H1 (cell line): ENCODE measurements at regions not wholly inside any gene's neighbourhood (a gene's known extent, or its start where the extent isn't known, plus 50 kb on each side); places are given as distances from the start of the nearest gene placed in this dataset.

ENCODE experiments used
- CTCF ChIA-PET: fragments of 300-600 bp; sonication (Branson Sonifier 250); formaldehyde crosslinking; loops from one replicate; lab custom pipeline; 2021; ENCODE audit not compliant: partially characterized antibody; lab: Charles Lee
- POLR2A ChIA-PET: fragments of 300-600 bp; sonication (Branson Sonifier 250); formaldehyde crosslinking; loops from one replicate; lab custom pipeline; 2021; ENCODE audit warnings: inconsistent platforms; ENCODE audit not compliant: partially characterized antibody; lab: Charles Lee
- DNase-seq, 2 experiments: peaks; one replicate each; pipeline versions ENCODE4 v3.0.0 to v3.0.0-alpha.2; 2010 to 2022; ENCODE audit warnings: low spot score in 2 of 2, low read depth in 1 of 2, mixed read lengths in 1 of 2
- FAIRE-seq: peaks from 2 replicates; lab custom pipeline; 2011; peaks lifted over from hg19 to GRCh38; lab: Jason Lieb, UNC
- H2AFZ ChIP-seq: 2 replicates; pipeline ENCODE4 v1.8.1; 2012; ENCODE audit warnings: low read length, inconsistent platforms
- H2AK5ac ChIP-seq: 2 replicates; pipeline ENCODE4 v1.6.1; 2013; ENCODE audit warnings: low read depth, low read length
- H2BK120ac ChIP-seq: replicated peaks from 2 replicates; pipeline ENCODE3; 2013; ENCODE audit warnings: low read depth, low read length, inconsistent platforms
- H2BK12ac ChIP-seq: 2 replicates; pipeline ENCODE4 v1.6.1; 2013; ENCODE audit warnings: low read depth, low read length
- H2BK15ac ChIP-seq: 2 replicates; pipeline ENCODE4 v1.6.1; 2013; ENCODE audit warnings: low read length
- H2BK20ac ChIP-seq: 2 replicates; pipeline ENCODE4 v1.6.1; 2013; ENCODE audit warnings: low read length
- H2BK5ac ChIP-seq: 2 replicates; pipeline ENCODE4 v1.6.1; 2013; ENCODE audit warnings: low read depth, low read length
- H3K14ac ChIP-seq: 2 replicates; pipeline ENCODE4 v1.6.1; 2013; ENCODE audit warnings: inconsistent platforms; ENCODE audit not compliant: insufficient read length
- H3K18ac ChIP-seq: 2 replicates; pipeline ENCODE4 v1.6.1; 2013; ENCODE audit warnings: low read length; ENCODE audit errors: extremely low read depth
- H3K23ac ChIP-seq: 2 replicates; pipeline ENCODE4 v1.6.1; 2013; ENCODE audit warnings: inconsistent platforms; ENCODE audit not compliant: insufficient read length
- H3K23me2 ChIP-seq: 2 replicates; pipeline ENCODE4 v1.6.1; 2013; ENCODE audit warnings: low read depth, low read length
- H3K27ac ChIP-seq: 2 replicates; pipeline ENCODE4 v1.6.1; 2011; ENCODE audit warnings: low read depth, low read length, inconsistent platforms
- H3K27me3 ChIP-seq, 4 experiments: replicated peaks in 1 of 4; 1 replicate in 1 of 4; 2 replicates in 3 of 4; pipeline versions ENCODE4 v1.6.1 to v1.8.1; 2011 to 2013; ENCODE audit warnings: low read length in 3 of 4, mild to moderate bottlenecking in 3 of 4, inconsistent platforms in 2 of 4, mixed read lengths in 2 of 4, moderate library complexity in 1 of 4; ENCODE audit not compliant: control insufficient read depth in 3 of 4, insufficient read depth in 3 of 4; ENCODE audit errors: extremely low read depth in 1 of 4
- H3K36me3 ChIP-seq, 4 experiments: 2 replicates each; pipeline versions ENCODE4 v1.6.1 to v1.8.1; 2011 to 2013; ENCODE audit warnings: mild to moderate bottlenecking in 4 of 4, low read length in 3 of 4, moderate library complexity in 2 of 4, control low read depth in 1 of 4, inconsistent platforms in 1 of 4; ENCODE audit not compliant: insufficient read depth in 4 of 4, control insufficient read depth in 2 of 4
- H3K4ac ChIP-seq: replicated peaks from 2 replicates; pipeline ENCODE3; 2013; ENCODE audit warnings: low read length, low read depth, mixed read lengths, inconsistent platforms; ENCODE audit not compliant: insufficient read length
- H3K4me1 ChIP-seq, 4 experiments: replicated peaks in 1 of 4; 1 replicate in 1 of 4; 2 replicates in 3 of 4; pipeline versions ENCODE4 v1.6.1 to v1.8.1; 2011 to 2013; ENCODE audit warnings: low read length in 3 of 4, inconsistent platforms in 2 of 4, mixed read lengths in 1 of 4; ENCODE audit not compliant: insufficient read depth in 4 of 4, control insufficient read depth in 3 of 4
- H3K4me2 ChIP-seq, 2 experiments: 2 replicates each; pipeline versions ENCODE4 v1.6.1 to v1.8.1; 2011 to 2013; ENCODE audit warnings: low read depth in 2 of 2, low read length in 2 of 2, control low read depth in 1 of 2, inconsistent platforms in 1 of 2, mild to moderate bottlenecking in 1 of 2; ENCODE audit not compliant: insufficient read depth in 1 of 2
- H3K4me3 ChIP-seq, 4 experiments: fragments of 200-600, 300-600 bp in 1 of 4; sonication (generic), shearing (Covaris generic), sonication (Bioruptor Twin) in 1 of 4; 2 replicates each; pipeline versions ENCODE4 v1.5.1 to v1.8.1; 2011 to 2016; ENCODE audit warnings: low read length in 4 of 4, low read depth in 3 of 4, control low read depth in 2 of 4, inconsistent platforms in 2 of 4, mild to moderate bottlenecking in 2 of 4, mixed read lengths in 1 of 4, moderate library complexity in 1 of 4; ENCODE audit not compliant: insufficient read depth in 2 of 4; ENCODE audit errors: extremely low read depth in 1 of 4
- H3K56ac ChIP-seq: replicated peaks from 2 replicates; pipeline ENCODE3; 2013; ENCODE audit warnings: low read depth, mild to moderate bottlenecking, mixed read lengths, low read length, inconsistent platforms; ENCODE audit not compliant: insufficient read length
- H3K79me1 ChIP-seq: 2 replicates; pipeline ENCODE4 v1.6.1; 2013; ENCODE audit warnings: low read depth, low read length, control low read depth
- H3K79me2 ChIP-seq, 2 experiments: 2 replicates each; pipeline versions ENCODE4 v1.6.1 to v1.8.1; 2012 to 2013; ENCODE audit warnings: low read length in 2 of 2, mild to moderate bottlenecking in 2 of 2, inconsistent platforms in 1 of 2; ENCODE audit not compliant: insufficient read depth in 2 of 2, control insufficient read depth in 1 of 2
- H3K9ac ChIP-seq, 4 experiments: replicated peaks in 1 of 4; 1 replicate in 1 of 4; 2 replicates in 3 of 4; pipeline versions ENCODE4 v1.6.1 to v1.8.1; 2011 to 2013; ENCODE audit warnings: low read depth in 3 of 4, low read length in 3 of 4, control low read depth in 2 of 4, mild to moderate bottlenecking in 2 of 4, moderate library complexity in 2 of 4, inconsistent platforms in 1 of 4; ENCODE audit errors: extremely low read depth in 1 of 4
- H3K9me3 ChIP-seq, 2 experiments: 2 replicates each; pipeline versions ENCODE4 v1.6.1 to v1.8.1; 2012 to 2013; ENCODE audit warnings: mild to moderate bottlenecking in 2 of 2, moderate library complexity in 2 of 2, control low read depth in 1 of 2, inconsistent platforms in 1 of 2, low read depth in 1 of 2, low read length in 1 of 2, mixed read lengths in 1 of 2; ENCODE audit not compliant: insufficient read depth in 2 of 2
- H4K20me1 ChIP-seq, 2 experiments: replicated peaks in 1 of 2; 2 replicates each; pipeline versions ENCODE3 to v1.8.1; 2011 to 2013; ENCODE audit warnings: inconsistent platforms in 2 of 2, low read length in 2 of 2, mild to moderate bottlenecking in 1 of 2; ENCODE audit not compliant: insufficient read depth in 2 of 2, control insufficient read depth in 1 of 2
- H4K5ac ChIP-seq: 2 replicates; pipeline ENCODE4 v1.6.1; 2013; ENCODE audit warnings: low read length, low read depth, mixed read lengths, inconsistent platforms; ENCODE audit not compliant: insufficient read length
- H4K8ac ChIP-seq: 2 replicates; pipeline ENCODE4 v1.8.0; 2013; ENCODE audit warnings: mild to moderate bottlenecking, moderate library complexity, low read length, inconsistent platforms; ENCODE audit not compliant: insufficient read depth; ENCODE audit errors: extremely low read depth
- H4K91ac ChIP-seq: replicated peaks from 2 replicates; pipeline ENCODE3; 2013; ENCODE audit warnings: low read length, mixed read lengths, inconsistent platforms; ENCODE audit not compliant: insufficient read length
- BRCA1 ChIP-seq: IDR thresholded peaks from 2 replicates; pipeline ENCODE4 v1.6.1; 2012; ENCODE audit warnings: low read depth, low read length, improper control_type of control experiment
- CBX8 ChIP-seq: fragments of 300-800, 300-1000 bp; sonication (generic); IDR thresholded peaks from 2 replicates; pipeline ENCODE4 v1.7.1; 2016; ENCODE audit warnings: low read depth, low read length, borderline replicate concordance
- E2F6 ChIP-seq: IDR thresholded peaks from 2 replicates; pipeline ENCODE4 v1.6.1; 2012; ENCODE audit warnings: inconsistent platforms
- JUN ChIP-seq: IDR thresholded peaks from 2 replicates; pipeline ENCODE4 v1.6.1; 2011; ENCODE audit warnings: low read depth, mild to moderate bottlenecking, improper control_type of control experiment, low read length
- KDM5A ChIP-seq: fragments of 200-600 bp; IDR thresholded peaks from 2 replicates; pipeline ENCODE4 v1.7.1; 2012; ENCODE audit warnings: mild to moderate bottlenecking, low read length, inconsistent platforms, mixed read lengths
- NANOG ChIP-seq: IDR thresholded peaks from 2 replicates; pipeline ENCODE4 v1.6.1; 2011; ENCODE audit warnings: low read length, low read depth, mild to moderate bottlenecking, inconsistent platforms; ENCODE audit not compliant: insufficient read depth, poor library complexity, severe bottlenecking
- RAD21 ChIP-seq, 2 experiments: IDR thresholded peaks in 1 of 2; conservative IDR thresholded peaks in 1 of 2; 2 replicates each; pipeline ENCODE4 v1.6.1; 2011; ENCODE audit warnings: low read depth in 2 of 2, low read length in 2 of 2, improper control_type of control experiment in 1 of 2, inconsistent platforms in 1 of 2, mild to moderate bottlenecking in 1 of 2, moderate library complexity in 1 of 2
- WGBS, 2 experiments: shearing (Covaris generic) in 1 of 2; methylation state at CpG; one replicate each; pipeline versions ENCODE4 v1.1.6 to v1.1.7; 2013 to 2015; ENCODE audit warnings: low lambda C conversion rate in 2 of 2, mixed read lengths in 2 of 2, inconsistent platforms in 1 of 2, low coverage in 1 of 2, missing lambda C conversion rate in 1 of 2; ENCODE audit not compliant: insufficient replicate concordance in 2 of 2, insufficient coverage in 1 of 2, insufficient read length in 1 of 2; ENCODE audit errors: extremely low coverage in 1 of 2, missing lambda C conversion rate in 1 of 2; 5-methylcytosine and 5-hydroxymethylcytosine counted together

- Histone ChIP-seq H2BK20ac (no peak overlapping the region), H3K27ac (no peak overlapping the region), H3K4ac (no peak overlapping the region), H2BK12ac (no peak overlapping the region), H3K27me3 (no peaks in the 10 kb centered on the region), H3K4me3 (no peak overlapping the region), H3K9ac (no peak overlapping the region), H3K79me1 (no peaks in the 10 kb centered on the region), H3K23ac (no peak overlapping the region), H4K8ac (no peak overlapping the region), H3K36me3 (no peaks in the 10 kb centered on the region), H3K4me2 (no peak overlapping the region), H2BK15ac (no peak overlapping the region), H2AK5ac (no peak overlapping the region), H2BK120ac (no peak overlapping the region), H3K56ac (no peak overlapping the region), H3K79me2 (no peaks in the 10 kb centered on the region), H2AFZ (no peak overlapping the region), H4K5ac (no peak overlapping the region), H2BK5ac (no peak overlapping the region), H4K20me1 (no peaks in the 10 kb centered on the region), H3K4me1 (no peaks in the 10 kb centered on the region), H4K91ac (no peak overlapping the region), H3K9me3 (no peaks in the 10 kb centered on the region), H3K23me2 (no peaks in the 10 kb centered on the region), H3K14ac (no peak overlapping the region), H3K18ac (no peak overlapping the region)
- WGBS, 2 experiments: 97% methylated on average over 2 of the region's 2 CpGs; no CpG with 5 or more reads in 1 of the 2 experiments
- FAIRE-seq (no peak), DNase-seq (no peak)
- ChIA-PET CTCF (interaction anchor here (0.7 kb wide), 1 partner anchor 24 kb away, joined by 3 read pairs; no protein-coding TSS in a partner anchor), POLR2A (no interaction called here)
- no peak for TF ChIP-seq CBX8
- no peak for TF ChIP-seq E2F6
- TF ChIP-seq NANOG: no peak
- TF ChIP-seq BRCA1: no peak
- TF ChIP-seq RAD21 (IDR thresholded peaks at IDR 0.05 in 1 of 2, conservative IDR thresholded peaks at IDR 0.05 in 1 of 2; ENCODE audit: low read depth in 2 of 2, low read length in 2 of 2): no peak
- TF ChIP-seq JUN: no peak
- TF ChIP-seq KDM5A: no peak
Measured at GRCh38 chr10:57113545-57113944, 752.5 kb upstream of the ZWINT start.
